ENCODE measurements at regions not wholly inside any gene's neighbourhood (a gene's known extent, or its start where the extent isn't known, plus 50 kb on each side); places are given as distances from the start of the nearest gene placed in this dataset.

DNA sequence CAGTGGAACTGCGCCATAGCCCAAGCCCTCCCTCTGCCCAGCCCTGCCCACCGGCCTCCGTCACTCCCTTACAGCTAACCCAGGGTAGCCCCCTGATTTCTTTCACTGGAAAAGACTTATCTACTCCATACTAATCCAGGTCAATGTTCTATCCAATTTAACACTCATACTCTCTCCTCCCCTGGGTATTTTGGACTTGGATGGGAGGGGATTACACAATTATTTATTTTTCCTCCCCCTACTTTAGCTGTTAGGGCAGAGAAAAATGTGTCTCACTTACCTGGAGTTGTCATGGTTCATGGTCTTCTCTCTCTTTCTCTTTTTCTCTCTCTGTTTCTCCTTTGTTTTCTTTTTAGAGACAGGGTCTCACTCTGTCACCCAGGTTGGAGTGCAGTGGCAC lies 100.6 kb upstream of the ST8SIA3 start:
- no peak overlapping the region for H3K27ac ChIP-seq (ENCODE audit: low read length)
- POLR2A ChIA-PET (ENCODE audit: unreplicated experiment): no interaction called here
- H3K4me1 ChIP-seq (ENCODE audit: insufficient read depth, low read length): no peaks in the 10 kb centered on the region
- no peak for ATAC-seq
- no TSS peak for BruUV-seq (replicated peaks)
- no peaks in the 10 kb centered on the region for H3K36me3 ChIP-seq (ENCODE audit: low read depth, low read length)
- no peak overlapping the region for H3K4me2 ChIP-seq (ENCODE audit: low read length)
- peaks cover 59% of the 10 kb centered on the region for H3K27me3 ChIP-seq (ENCODE audit: low read length)
- no peaks in the 10 kb centered on the region for H3F3A ChIP-seq (ENCODE audit: low read length, unreplicated experiment)
- CTCF ChIA-PET: no interaction called here
- H3K4me3 ChIP-seq (ENCODE audit: low read length): no peak overlapping the region
- H2AFZ ChIP-seq (ENCODE audit: low read length): no peak overlapping the region
- no peaks in the 10 kb centered on the region for H4K20me1 ChIP-seq (ENCODE audit: low read length)
- no peak for DNase-seq
- no peaks in the 10 kb centered on the region for H3K9me2 ChIP-seq (replicated peaks; ENCODE audit: low read length)
- no peaks in the 10 kb centered on the region for H3K9me3 ChIP-seq (ENCODE audit: low read length)
- H3K79me2 ChIP-seq (ENCODE audit: low read length): no peaks in the 10 kb centered on the region
- no peak for TF ChIP-seq EZH2phosphoT487 (IDR thresholded peaks at IDR 0.05; ENCODE audit: borderline replicate concordance, low read length)
- TF ChIP-seq, protein P1, sequence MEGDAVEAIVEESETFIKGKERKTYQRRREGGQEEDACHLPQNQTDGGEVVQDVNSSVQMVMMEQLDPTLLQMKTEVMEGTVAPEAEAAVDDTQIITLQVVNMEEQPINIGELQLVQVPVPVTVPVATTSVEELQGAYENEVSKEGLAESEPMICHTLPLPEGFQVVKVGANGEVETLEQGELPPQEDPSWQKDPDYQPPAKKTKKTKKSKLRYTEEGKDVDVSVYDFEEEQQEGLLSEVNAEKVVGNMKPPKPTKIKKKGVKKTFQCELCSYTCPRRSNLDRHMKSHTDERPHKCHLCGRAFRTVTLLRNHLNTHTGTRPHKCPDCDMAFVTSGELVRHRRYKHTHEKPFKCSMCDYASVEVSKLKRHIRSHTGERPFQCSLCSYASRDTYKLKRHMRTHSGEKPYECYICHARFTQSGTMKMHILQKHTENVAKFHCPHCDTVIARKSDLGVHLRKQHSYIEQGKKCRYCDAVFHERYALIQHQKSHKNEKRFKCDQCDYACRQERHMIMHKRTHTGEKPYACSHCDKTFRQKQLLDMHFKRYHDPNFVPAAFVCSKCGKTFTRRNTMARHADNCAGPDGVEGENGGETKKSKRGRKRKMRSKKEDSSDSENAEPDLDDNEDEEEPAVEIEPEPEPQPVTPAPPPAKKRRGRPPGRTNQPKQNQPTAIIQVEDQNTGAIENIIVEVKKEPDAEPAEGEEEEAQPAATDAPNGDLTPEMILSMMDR (conservative IDR thresholded peaks at IDR 0.05; ENCODE audit: low read depth, low read length): no peak
- TF ChIP-seq EZH2 (IDR thresholded peaks at IDR 0.05; ENCODE audit: low read length, unreplicated experiment): no peak
- H3K9ac ChIP-seq (ENCODE audit: low read length): no peak overlapping the region
- intact Hi-C loops (cut with micrococcal nuclease): no loop called here

DNA sequence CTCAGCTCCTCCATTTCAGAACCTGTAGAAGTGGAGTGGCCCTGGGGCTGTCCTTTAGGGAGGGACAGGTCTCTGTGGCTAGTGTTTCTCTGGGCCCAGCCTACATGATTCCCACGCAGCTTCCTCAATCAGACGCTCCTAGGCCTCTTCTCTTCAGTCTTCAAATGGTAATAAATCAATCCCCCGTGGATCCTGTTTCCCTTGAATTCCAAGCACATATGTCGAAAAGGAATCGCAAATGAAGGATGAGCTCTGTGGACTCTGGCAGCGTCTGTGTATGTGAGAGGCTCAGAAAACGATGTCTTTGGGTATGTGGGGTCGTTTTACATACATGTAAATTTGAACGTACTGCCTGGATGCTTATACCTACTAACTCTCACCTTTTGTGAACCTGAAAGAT lies 98.5 kb upstream of the ST8SIA3 start:
- no peak for TF ChIP-seq EZH2 (IDR thresholded peaks at IDR 0.05; ENCODE audit: low read length, unreplicated experiment)
- TF ChIP-seq EZH2phosphoT487 (IDR thresholded peaks at IDR 0.05; ENCODE audit: borderline replicate concordance, low read length): no peak
- TF ChIP-seq, protein P1 (conservative IDR thresholded peaks at IDR 0.05; ENCODE audit: low read depth, low read length): no peak
- H3K27ac ChIP-seq (ENCODE audit: low read length): no peak overlapping the region
- H3K4me3 ChIP-seq (ENCODE audit: low read length): no peak overlapping the region
- no peaks in the 10 kb centered on the region for H3K36me3 ChIP-seq (ENCODE audit: low read depth, low read length)
- H3K9ac ChIP-seq (ENCODE audit: low read length): no peak overlapping the region
- H3K4me2 ChIP-seq (ENCODE audit: low read length): no peak overlapping the region
- no peaks in the 10 kb centered on the region for H3K79me2 ChIP-seq (ENCODE audit: low read length)
- ChIA-PET CTCF (no interaction called here), POLR2A (ENCODE audit: unreplicated experiment) (no interaction called here)
- H2AFZ ChIP-seq (ENCODE audit: low read length): no peak overlapping the region
- peaks cover 54% of the 10 kb centered on the region for H3K27me3 ChIP-seq (ENCODE audit: low read length)
- H3K9me2 ChIP-seq (replicated peaks; ENCODE audit: low read length): no peaks in the 10 kb centered on the region
- intact Hi-C loops (cut with micrococcal nuclease): no loop called here
- H3K4me1 ChIP-seq (ENCODE audit: insufficient read depth, low read length): no peaks in the 10 kb centered on the region
- H3F3A ChIP-seq (ENCODE audit: low read length, unreplicated experiment): no peaks in the 10 kb centered on the region
- ATAC-seq: no peak
- no peak for DNase-seq
- no TSS peak for BruUV-seq (replicated peaks)
- H4K20me1 ChIP-seq (ENCODE audit: low read length): no peaks in the 10 kb centered on the region
- H3K9me3 ChIP-seq (ENCODE audit: low read length): no peaks in the 10 kb centered on the region

DNA sequence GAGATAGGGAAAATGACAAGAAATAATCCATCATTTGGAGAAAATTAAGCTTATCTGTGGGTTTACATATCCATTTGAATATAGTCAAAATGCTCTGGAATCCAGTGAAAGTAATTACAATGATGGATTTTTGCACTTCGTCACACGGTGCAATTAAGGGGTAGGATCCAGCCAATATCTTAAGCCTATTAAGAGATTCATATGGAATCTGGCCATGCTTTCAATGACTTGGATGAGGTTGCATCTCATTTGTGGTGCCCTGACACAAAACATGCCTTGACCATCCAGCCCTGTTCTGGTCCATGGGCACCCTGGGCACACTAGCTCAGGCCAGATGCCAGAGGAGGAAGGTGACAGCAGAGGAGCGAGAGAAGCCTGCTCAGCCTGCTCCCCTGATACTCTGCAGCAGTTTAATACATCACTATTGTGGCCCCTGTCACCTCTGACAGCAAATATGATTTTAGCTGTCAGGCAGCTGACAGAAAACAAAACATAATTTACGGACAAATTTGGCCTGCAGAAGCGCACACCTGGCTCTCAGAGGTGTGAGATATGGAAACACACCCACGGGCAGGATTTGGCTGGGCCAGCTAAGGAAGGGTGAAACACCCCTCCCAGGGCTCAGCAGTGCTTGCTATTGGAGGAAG lies 94.1 kb upstream of the ST8SIA3 start:
- Histone ChIP-seq H4K20me1 (ENCODE audit: low read length) (no peaks in the 10 kb centered on the region), H3K4me2 (ENCODE audit: low read length) (no peak overlapping the region), H3K27me3 (ENCODE audit: low read length) (peaks cover 29% of the 10 kb centered on the region), H3K9me2 (replicated peaks; ENCODE audit: low read length) (no peaks in the 10 kb centered on the region), H3K36me3 (ENCODE audit: low read depth, low read length) (no peaks in the 10 kb centered on the region), H3K9me3 (ENCODE audit: low read length) (no peaks in the 10 kb centered on the region), H3K79me2 (ENCODE audit: low read length) (no peaks in the 10 kb centered on the region), H3K27ac (ENCODE audit: low read length) (no peak overlapping the region), H3F3A (ENCODE audit: low read length, unreplicated experiment) (no peaks in the 10 kb centered on the region), H3K9ac (ENCODE audit: low read length) (no peak overlapping the region), H3K4me3 (ENCODE audit: low read length) (no peak overlapping the region), H3K4me1 (ENCODE audit: insufficient read depth, low read length) (no peaks in the 10 kb centered on the region), H2AFZ (ENCODE audit: low read length) (no peak overlapping the region)
- no TSS peak for BruUV-seq (replicated peaks)
- no peak for ATAC-seq
- intact Hi-C loops (cut with micrococcal nuclease): no loop called here
- POLR2A ChIA-PET (ENCODE audit: unreplicated experiment): no interaction called here
- CTCF ChIA-PET: no interaction called here
- no peak for DNase-seq
- TF ChIP-seq, protein P1 (conservative IDR thresholded peaks at IDR 0.05; ENCODE audit: low read depth, low read length): no peak
- TF ChIP-seq EZH2phosphoT487 (IDR thresholded peaks at IDR 0.05; ENCODE audit: borderline replicate concordance, low read length): no peak
- TF ChIP-seq EZH2 (IDR thresholded peaks at IDR 0.05; ENCODE audit: low read length, unreplicated experiment): no peak
